ENCODE measurements at regions not wholly inside any gene's neighbourhood (a gene's known extent, or its start where the extent isn't known, plus 50 kb on each side); places are given as distances from the start of the nearest gene placed in this dataset.

- H3K27me3 ChIP-seq, result peaks cover 29% of the 10 kb centered on the region
- no peaks in the 10 kb centered on the region for H3K36me3 ChIP-seq
- H3K4me1 ChIP-seq, result no peaks in the 10 kb centered on the region
- TF ChIP-seq CTCF (IDR thresholded peaks at IDR 0.05) (no peak), POLR2AphosphoS5 (IDR thresholded peaks at IDR 0.05) (no peak), POLR2A (IDR thresholded peaks at IDR 0.05) (no peak), EP300 (IDR thresholded peaks at IDR 0.05) (no peak)
- 80% methylated on average over 2 of the region's 2 CpGs; no CpG with 5 or more reads in 1 of the 2 donors for WGBS, 2 donors (ENCODE audit: low coverage in 1 of 2)
- no peak overlapping the region for H3K27ac ChIP-seq
- H3K4me3 ChIP-seq, result no peak overlapping the region
- no peaks in the 10 kb centered on the region for H3K9me3 ChIP-seq
- ATAC-seq, result no peak
These were observed 403.6 kb downstream of the NXPE2 start for GRCh38 chr11:115081972-115082371.

- ATAC-seq, result no peak
- H3K4me1 ChIP-seq, result no peaks in the 10 kb centered on the region
- H3K36me3 ChIP-seq, result no peaks in the 10 kb centered on the region
- no peak overlapping the region for H3K27ac ChIP-seq
- 63% methylated on average over 8 to 13 of the region's 13 CpGs for WGBS, 2 donors (ENCODE audit: low coverage in 1 of 2)
- TF ChIP-seq POLR2A (IDR thresholded peaks at IDR 0.05) (no peak), EP300 (IDR thresholded peaks at IDR 0.05) (no peak), CTCF (IDR thresholded peaks at IDR 0.05) (no peak)
- no peak overlapping the region for H3K4me3 ChIP-seq
- no peaks in the 10 kb centered on the region for H3K9me3 ChIP-seq
- peaks cover 35% of the 10 kb centered on the region for H3K27me3 ChIP-seq
These were observed 404.9 kb downstream of the NXPE2 start for GRCh38 chr11:115083144-115083806.

GRCh38 chr11:115084231-115084630 is 405.9 kb downstream of the NXPE2 start:
- no peak for ATAC-seq
- no peaks in the 10 kb centered on the region for H3K36me3 ChIP-seq
- no peak overlapping the region for H3K27ac ChIP-seq
- WGBS, 2 donors (ENCODE audit: low coverage in 1 of 2), result 70% methylated on average over 3 of the region's 4 CpGs; no CpG with 5 or more reads in 1 of the 2 donors
- no peak overlapping the region for H3K4me3 ChIP-seq
- no peaks in the 10 kb centered on the region for H3K4me1 ChIP-seq
- TF ChIP-seq POLR2A (IDR thresholded peaks at IDR 0.05), result no peak
- no peak for TF ChIP-seq CTCF (IDR thresholded peaks at IDR 0.05)
- TF ChIP-seq EP300 (IDR thresholded peaks at IDR 0.05), result no peak
- no peak for TF ChIP-seq POLR2AphosphoS5 (IDR thresholded peaks at IDR 0.05)
- H3K9me3 ChIP-seq, result no peaks in the 10 kb centered on the region
- peaks cover 25% of the 10 kb centered on the region for H3K27me3 ChIP-seq

- 38 to 46% methylated on average over 4 to 5 of the region's 5 CpGs for WGBS, 2 donors (ENCODE audit: low coverage in 1 of 2)
- Histone ChIP-seq H3K27ac (no peak overlapping the region), H3K4me3 (no peak overlapping the region), H3K27me3 (peaks cover 24% of the 10 kb centered on the region), H3K9me3 (no peaks in the 10 kb centered on the region), H3K36me3 (no peaks in the 10 kb centered on the region), H3K4me1 (no peaks in the 10 kb centered on the region)
- ATAC-seq, result no peak
- TF ChIP-seq EP300 (IDR thresholded peaks at IDR 0.05) (no peak), POLR2AphosphoS5 (IDR thresholded peaks at IDR 0.05) (no peak), CTCF (IDR thresholded peaks at IDR 0.05) (no peak), POLR2A (IDR thresholded peaks at IDR 0.05) (no peak)
These were observed 407.3 kb downstream of the NXPE2 start for GRCh38 chr11:115085461-115086210.

- peaks cover 24% of the 10 kb centered on the region for H3K27me3 ChIP-seq
- no peaks in the 10 kb centered on the region for H3K36me3 ChIP-seq
- no peak overlapping the region for H3K27ac ChIP-seq
- WGBS, 2 donors (ENCODE audit: low coverage in 1 of 2), result 50% methylated on average over 1 of the region's 2 CpGs; no CpG with 5 or more reads in 1 of the 2 donors
- H3K4me3 ChIP-seq, result no peak overlapping the region
- ATAC-seq, result no peak
- no peaks in the 10 kb centered on the region for H3K4me1 ChIP-seq
- H3K9me3 ChIP-seq, result no peaks in the 10 kb centered on the region
- TF ChIP-seq CTCF (IDR thresholded peaks at IDR 0.05) (no peak), POLR2AphosphoS5 (IDR thresholded peaks at IDR 0.05) (no peak), POLR2A (IDR thresholded peaks at IDR 0.05) (no peak), EP300 (IDR thresholded peaks at IDR 0.05) (no peak)
These were observed 409.5 kb downstream of the NXPE2 start for GRCh38 chr11:115087791-115088190.
